Fibroblast of mammary gland (primary cell): ENCODE measurements at regions not wholly inside any gene's neighbourhood (a gene's known extent, or its start where the extent isn't known, plus 50 kb on each side); places are given as distances from the start of the nearest gene placed in this dataset.
"Not testable (repeated sequence)": the region's sequence is repeated elsewhere in the genome, so short reads cannot be mapped to it uniquely, and the experiment has no call there.

Experiments
- DNase-seq: peaks from one replicate; pipeline ENCODE4 v3.0.0-alpha.2; 2010; ENCODE audit warnings: low read depth
- H3K4me3 ChIP-seq: 2 replicates; pipeline ENCODE4 v1.5.1; 2011; ENCODE audit warnings: low read depth, mild to moderate bottlenecking, low read length, moderate library complexity; ENCODE audit not compliant: control insufficient read depth
- CTCF ChIP-seq: conservative IDR thresholded peaks from 2 replicates; pipeline ENCODE4 v1.5.1; 2011; ENCODE audit warnings: low read depth, low read length, inconsistent platforms; ENCODE audit not compliant: control insufficient read depth, insufficient read depth

GRCh38 chr20:41704896-41705295 is 86.7 kb upstream of the CHD6 start:
- no peak for DNase-seq
- TF ChIP-seq CTCF: no peak
- no peak overlapping the region for H3K4me3 ChIP-seq

GRCh38 chr20:41702647-41703046 is 84.5 kb upstream of the CHD6 start:
- no peak for TF ChIP-seq CTCF
- no peak for DNase-seq
- no peak overlapping the region for H3K4me3 ChIP-seq

- no peak overlapping the region for H3K4me3 ChIP-seq
- no peak for DNase-seq
- no peak for TF ChIP-seq CTCF
Observed at GRCh38 chr20:41701588-41702348, 83.6 kb upstream of the CHD6 start.

GRCh38 chr20:41699673-41700072 is 81.5 kb upstream of the CHD6 start:
- DNase-seq, H3K4me3 ChIP-seq: not testable (repeated sequence)

- peak; percentile 82 for TF ChIP-seq CTCF
- H3K4me3 ChIP-seq: no peak overlapping the region
- DNase-seq: peak; percentile 49
Observed at GRCh38 chr20:41697861-41698559, 79.8 kb upstream of the CHD6 start.

- no peak for TF ChIP-seq CTCF
- DNase-seq: peak; percentile 30
- H3K4me3 ChIP-seq: no peak overlapping the region
Observed at GRCh38 chr20:41696428-41696827, 78.3 kb upstream of the CHD6 start.

- DNase-seq: no peak
- no peak overlapping the region for H3K4me3 ChIP-seq
- no peak for TF ChIP-seq CTCF
Observed at GRCh38 chr20:41694796-41695195, 76.6 kb upstream of the CHD6 start.
